ENCODE measurements at regions not wholly inside any gene's neighbourhood (a gene's known extent, or its start where the extent isn't known, plus 50 kb on each side); places are given as distances from the start of the nearest gene placed in this dataset.
"Not testable (repeated sequence)": the region's sequence is repeated elsewhere in the genome, so short reads cannot be mapped to it uniquely, and the experiment has no call there.

DNA sequence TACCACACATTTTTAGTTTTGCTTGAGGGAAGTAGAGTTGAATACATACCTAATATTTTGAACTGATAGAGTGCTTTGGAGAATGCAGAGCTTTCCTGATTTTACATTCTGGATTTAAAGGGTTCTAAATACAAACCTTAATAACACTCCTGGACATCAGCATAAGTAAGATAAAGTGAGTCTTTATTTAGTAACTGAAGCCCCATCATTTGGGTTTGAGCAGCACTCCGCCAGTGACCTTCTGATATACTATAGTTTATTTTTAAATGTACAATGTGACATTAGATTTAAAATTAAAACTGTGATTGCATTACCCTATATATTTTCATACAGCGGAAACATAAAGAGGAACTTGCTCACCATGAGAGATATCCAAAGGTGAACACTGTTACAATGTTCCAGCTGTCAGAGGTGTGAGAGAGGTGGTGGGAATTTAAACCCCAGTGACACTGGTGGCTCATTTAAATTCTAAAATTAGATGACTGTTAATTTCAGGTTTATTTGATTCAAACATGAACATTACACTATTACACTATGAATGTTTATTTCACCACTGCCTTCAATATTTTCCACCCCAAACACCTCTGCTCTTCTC is 203.0 kb upstream of the PCSK5 start:
- H3K27ac ChIP-seq, result no peak overlapping the region
- TF ChIP-seq, protein P1, sequence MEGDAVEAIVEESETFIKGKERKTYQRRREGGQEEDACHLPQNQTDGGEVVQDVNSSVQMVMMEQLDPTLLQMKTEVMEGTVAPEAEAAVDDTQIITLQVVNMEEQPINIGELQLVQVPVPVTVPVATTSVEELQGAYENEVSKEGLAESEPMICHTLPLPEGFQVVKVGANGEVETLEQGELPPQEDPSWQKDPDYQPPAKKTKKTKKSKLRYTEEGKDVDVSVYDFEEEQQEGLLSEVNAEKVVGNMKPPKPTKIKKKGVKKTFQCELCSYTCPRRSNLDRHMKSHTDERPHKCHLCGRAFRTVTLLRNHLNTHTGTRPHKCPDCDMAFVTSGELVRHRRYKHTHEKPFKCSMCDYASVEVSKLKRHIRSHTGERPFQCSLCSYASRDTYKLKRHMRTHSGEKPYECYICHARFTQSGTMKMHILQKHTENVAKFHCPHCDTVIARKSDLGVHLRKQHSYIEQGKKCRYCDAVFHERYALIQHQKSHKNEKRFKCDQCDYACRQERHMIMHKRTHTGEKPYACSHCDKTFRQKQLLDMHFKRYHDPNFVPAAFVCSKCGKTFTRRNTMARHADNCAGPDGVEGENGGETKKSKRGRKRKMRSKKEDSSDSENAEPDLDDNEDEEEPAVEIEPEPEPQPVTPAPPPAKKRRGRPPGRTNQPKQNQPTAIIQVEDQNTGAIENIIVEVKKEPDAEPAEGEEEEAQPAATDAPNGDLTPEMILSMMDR (IDR thresholded peaks at IDR 0.05), result no peak

GRCh38 chr9:75690551-75690950 is 199.9 kb upstream of the PCSK5 start:
- not testable (repeated sequence) for H3K4me3 ChIP-seq; H3K27ac ChIP-seq; DNase-seq (ENCODE audit: low spot score)

More for the DNA sequence above, 203.0 kb upstream of the PCSK5 start:
- DNase-seq (ENCODE audit: low spot score), result no peak
- no peak overlapping the region for H3K4me3 ChIP-seq

DNA sequence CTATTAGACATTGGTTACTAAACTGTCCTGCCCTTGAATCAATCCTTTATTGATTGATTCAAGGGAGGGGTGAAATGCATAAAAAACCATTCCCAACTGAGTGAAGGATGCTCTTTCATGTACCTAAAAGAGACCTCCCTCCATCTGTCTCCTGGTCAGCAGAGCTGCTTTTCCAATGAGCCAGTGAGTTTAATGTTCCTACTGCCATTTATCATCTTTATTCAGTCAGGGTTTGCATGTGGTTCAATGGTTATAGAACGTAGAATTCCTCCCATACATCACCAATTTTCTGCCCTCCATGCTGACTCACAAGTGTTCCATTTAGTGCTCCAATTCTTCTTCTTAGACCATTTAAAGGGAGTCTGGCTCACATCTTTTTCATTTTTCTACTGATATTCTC is 199.1 kb upstream of the PCSK5 start:
- no peak for DNase-seq (ENCODE audit: low spot score)
- Histone ChIP-seq H3K27ac (no peak overlapping the region), H3K4me3 (no peak overlapping the region)
- TF ChIP-seq, protein P1 (IDR thresholded peaks at IDR 0.05), result no peak

GRCh38 chr9:75692309-75692708 is 198.2 kb upstream of the PCSK5 start:
- H3K4me3 ChIP-seq, result no peak overlapping the region
- DNase-seq (ENCODE audit: low spot score), result no peak
- TF ChIP-seq, protein P1 (IDR thresholded peaks at IDR 0.05), result no peak
- H3K27ac ChIP-seq, result no peak overlapping the region

- no peak overlapping the region for H3K27ac ChIP-seq
- TF ChIP-seq, protein P1 (IDR thresholded peaks at IDR 0.05), result no peak
- no peak overlapping the region for H3K4me3 ChIP-seq
- no peak for DNase-seq (ENCODE audit: low spot score)
These were observed 194.6 kb upstream of the PCSK5 start for GRCh38 chr9:75695921-75696320.

- TF ChIP-seq, protein P1 (IDR thresholded peaks at IDR 0.05), result no peak
- DNase-seq (ENCODE audit: low spot score), result no peak
- Histone ChIP-seq H3K4me3 (no peak overlapping the region), H3K27ac (no peak overlapping the region)
These were observed 191.5 kb upstream of the PCSK5 start for GRCh38 chr9:75699017-75699416.

- Histone ChIP-seq H3K27ac (no peak overlapping the region), H3K4me3 (no peak overlapping the region)
- DNase-seq (ENCODE audit: low spot score), result no peak
- TF ChIP-seq, protein P1 (IDR thresholded peaks at IDR 0.05), result no peak
These were observed 190.7 kb upstream of the PCSK5 start for GRCh38 chr9:75699625-75700251.
